ENCODE measurements at regions not wholly inside any gene's neighbourhood (a gene's known extent, or its start where the extent isn't known, plus 50 kb on each side); places are given as distances from the start of the nearest gene placed in this dataset.

- no peaks in the 10 kb centered on the region for H3K4me1 ChIP-seq (ENCODE audit: low read depth)
- no peak for ATAC-seq
- no peaks in the 10 kb centered on the region for H3K9me3 ChIP-seq
- H3K4me3 ChIP-seq, result no peak overlapping the region
- intact Hi-C loops (cut with DNase I, micrococcal nuclease), result no loop called here
- DNase-seq, result no peak
- H3K36me3 ChIP-seq (ENCODE audit: low read depth), result no peaks in the 10 kb centered on the region
- TF ChIP-seq CTCF (IDR thresholded peaks at IDR 0.05), result no peak
These were observed 184.6 kb downstream of the SHANK2 start for GRCh38 chr11:71067753-71068152.

GRCh38 chr11:71066311-71066710, 186.1 kb downstream of the SHANK2 start:
- no peak overlapping the region for H3K4me3 ChIP-seq
- no peaks in the 10 kb centered on the region for H3K36me3 ChIP-seq (ENCODE audit: low read depth)
- no peak for TF ChIP-seq CTCF (IDR thresholded peaks at IDR 0.05)
- ATAC-seq, result no peak
- H3K9me3 ChIP-seq, result no peaks in the 10 kb centered on the region
- no peaks in the 10 kb centered on the region for H3K4me1 ChIP-seq (ENCODE audit: low read depth)
- DNase-seq, result no peak
- intact Hi-C loops (cut with DNase I, micrococcal nuclease), result no loop called here

- no peak for TF ChIP-seq CTCF (IDR thresholded peaks at IDR 0.05)
- intact Hi-C loops (cut with DNase I, micrococcal nuclease), result no loop called here
These were observed 186.5 kb downstream of the SHANK2 start for GRCh38 chr11:71065841-71066240.

GRCh38 chr11:71064702-71065515, 187.5 kb downstream of the SHANK2 start:
- Histone ChIP-seq H3K4me1 (ENCODE audit: low read depth) (no peaks in the 10 kb centered on the region), H3K4me3 (no peak overlapping the region), H3K9me3 (no peaks in the 10 kb centered on the region), H3K36me3 (ENCODE audit: low read depth) (no peaks in the 10 kb centered on the region)
- intact Hi-C loops (cut with DNase I, micrococcal nuclease), result no loop called here
- TF ChIP-seq CTCF (IDR thresholded peaks at IDR 0.05), result no peak
- DNase-seq, result no peak
- ATAC-seq, result no peak

More at GRCh38 chr11:71065841-71066240, 186.5 kb downstream of the SHANK2 start:
- ATAC-seq (no peak), DNase-seq (no peak)
- Histone ChIP-seq H3K9me3 (no peaks in the 10 kb centered on the region), H3K4me3 (no peak overlapping the region), H3K36me3 (ENCODE audit: low read depth) (no peaks in the 10 kb centered on the region), H3K4me1 (ENCODE audit: low read depth) (no peaks in the 10 kb centered on the region)

- no peak for TF ChIP-seq CTCF (IDR thresholded peaks at IDR 0.05)
These were observed 188.2 kb downstream of the SHANK2 start for GRCh38 chr11:71064183-71064582.

More at GRCh38 chr11:71064183-71064582, 188.2 kb downstream of the SHANK2 start:
- Histone ChIP-seq H3K9me3 (no peaks in the 10 kb centered on the region), H3K4me1 (ENCODE audit: low read depth) (no peaks in the 10 kb centered on the region), H3K36me3 (ENCODE audit: low read depth) (no peaks in the 10 kb centered on the region), H3K4me3 (no peak overlapping the region)
- DNase-seq, result no peak
- ATAC-seq, result no peak
- intact Hi-C loops (cut with DNase I, micrococcal nuclease), result no loop called here

Measured in mucosa of descending colon (tissue), 3 donors.